Iris pigment epithelial cell (primary cell): ENCODE measurements at regions not wholly inside any gene's neighbourhood (a gene's known extent, or its start where the extent isn't known, plus 50 kb on each side); places are given as distances from the start of the nearest gene placed in this dataset.

ENCODE experiments used
- DNase-seq: peaks from one replicate; pipeline ENCODE4 v3.0.0-alpha.2; 2011; ENCODE audit warnings: low read depth

DNA sequence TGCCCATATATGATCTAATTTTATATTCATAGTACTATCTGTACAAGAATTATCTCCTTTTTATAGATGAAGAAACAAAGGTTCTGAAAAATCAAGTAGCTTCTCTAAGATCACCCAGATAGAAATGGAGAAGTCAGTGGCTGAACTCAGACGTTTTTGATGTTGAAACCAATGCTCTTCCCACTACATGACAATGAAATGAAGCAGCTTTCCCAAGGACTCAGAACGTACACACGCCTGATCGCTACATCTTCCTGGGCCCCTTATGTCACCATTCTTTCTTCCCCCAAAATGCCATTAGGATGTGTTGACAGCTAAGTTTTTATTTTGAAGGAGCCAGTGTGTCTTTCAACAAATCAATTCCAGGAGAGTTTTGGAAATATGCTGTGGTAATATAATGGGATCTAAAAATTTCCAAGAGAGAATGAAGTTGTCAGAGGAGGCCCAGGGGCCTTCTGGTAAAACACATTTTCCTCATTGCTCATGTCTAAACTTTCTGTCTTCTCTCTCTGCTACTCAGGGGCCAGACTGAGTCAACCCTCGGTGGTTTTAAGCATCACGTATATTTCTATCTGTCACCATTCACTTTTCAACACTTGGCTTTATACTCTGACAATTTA, 98.1 kb upstream of the COL21A1 start:
- DNase-seq = no peak

DNA sequence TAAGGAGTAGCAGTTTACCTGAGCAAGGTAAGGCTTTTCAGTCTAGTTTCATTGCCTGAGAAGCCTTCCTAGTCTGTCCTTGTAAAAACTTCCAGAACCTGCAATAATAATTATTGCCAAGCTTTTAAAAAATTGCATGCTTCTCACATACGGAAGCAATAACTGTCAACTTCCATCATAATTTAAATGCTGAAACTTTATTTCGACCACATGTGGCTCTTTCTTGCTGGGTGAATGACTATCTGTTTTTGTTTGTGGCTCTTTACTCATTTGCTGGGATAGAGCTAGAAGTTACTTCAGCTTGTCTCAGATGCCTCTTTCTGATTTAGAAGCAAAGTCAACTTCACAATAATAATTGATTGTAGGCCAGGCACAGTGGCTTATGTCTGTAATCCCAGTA, 95.9 kb upstream of the COL21A1 start:
- DNase-seq = no peak

DNA sequence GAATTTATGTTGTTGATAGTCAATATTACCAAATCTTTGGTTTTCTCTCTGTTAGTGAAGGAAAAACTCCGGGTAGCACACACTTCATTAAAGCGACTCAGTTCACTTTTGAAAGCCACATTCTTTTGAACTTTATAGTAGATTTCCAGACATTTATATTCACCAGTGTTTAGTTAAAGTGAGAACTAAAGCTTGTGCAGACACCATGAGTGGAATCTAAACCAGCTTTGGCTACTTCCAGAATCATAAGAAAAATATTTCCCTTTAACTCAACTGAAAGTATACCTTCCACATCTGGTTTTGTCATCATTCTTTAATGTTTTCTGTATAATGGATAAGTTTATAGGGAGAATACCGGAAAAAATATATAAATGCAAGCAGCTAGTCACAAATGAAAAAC, 92.1 kb upstream of the COL21A1 start:
- DNase-seq = no peak

DNA sequence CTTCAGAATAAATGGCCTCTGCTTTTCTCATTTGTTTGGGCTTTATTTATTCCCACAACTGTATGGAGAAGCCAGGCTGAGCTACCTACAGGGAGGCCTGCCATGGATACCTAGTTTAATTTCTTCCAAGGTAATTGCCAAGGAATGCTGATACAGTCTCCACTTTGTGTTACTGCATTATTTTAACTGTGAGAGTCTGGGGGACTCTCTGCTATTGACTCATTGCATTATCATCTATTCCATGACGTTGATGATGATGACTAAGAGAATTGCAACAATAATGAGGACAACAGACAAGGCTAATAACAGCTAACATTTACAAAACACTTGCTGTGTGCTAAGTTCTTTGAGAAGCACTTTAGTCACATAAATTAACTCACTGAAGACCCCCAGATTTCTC, 88.3 kb upstream of the COL21A1 start:
- peak; percentile 95 for DNase-seq

DNA sequence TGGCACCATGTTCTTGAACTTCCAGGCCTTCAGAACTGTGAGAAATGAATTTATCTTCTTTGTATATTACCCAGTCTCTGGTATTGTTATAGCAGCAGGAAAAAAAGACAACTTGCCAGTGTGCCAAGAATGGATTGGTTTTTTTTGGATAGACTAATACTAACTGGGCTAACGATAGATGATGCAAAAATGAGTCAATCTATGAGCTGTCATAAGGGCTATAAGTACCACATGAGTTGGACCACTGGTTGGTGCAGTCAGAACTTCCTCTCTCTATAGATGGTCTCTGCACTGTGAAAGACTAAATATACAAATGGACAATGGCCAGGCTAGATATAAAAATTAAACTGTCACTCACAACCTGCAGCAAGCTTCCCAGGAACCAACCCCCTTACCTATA, 87.6 kb upstream of the COL21A1 start:
- DNase-seq = peak; percentile 67

DNA sequence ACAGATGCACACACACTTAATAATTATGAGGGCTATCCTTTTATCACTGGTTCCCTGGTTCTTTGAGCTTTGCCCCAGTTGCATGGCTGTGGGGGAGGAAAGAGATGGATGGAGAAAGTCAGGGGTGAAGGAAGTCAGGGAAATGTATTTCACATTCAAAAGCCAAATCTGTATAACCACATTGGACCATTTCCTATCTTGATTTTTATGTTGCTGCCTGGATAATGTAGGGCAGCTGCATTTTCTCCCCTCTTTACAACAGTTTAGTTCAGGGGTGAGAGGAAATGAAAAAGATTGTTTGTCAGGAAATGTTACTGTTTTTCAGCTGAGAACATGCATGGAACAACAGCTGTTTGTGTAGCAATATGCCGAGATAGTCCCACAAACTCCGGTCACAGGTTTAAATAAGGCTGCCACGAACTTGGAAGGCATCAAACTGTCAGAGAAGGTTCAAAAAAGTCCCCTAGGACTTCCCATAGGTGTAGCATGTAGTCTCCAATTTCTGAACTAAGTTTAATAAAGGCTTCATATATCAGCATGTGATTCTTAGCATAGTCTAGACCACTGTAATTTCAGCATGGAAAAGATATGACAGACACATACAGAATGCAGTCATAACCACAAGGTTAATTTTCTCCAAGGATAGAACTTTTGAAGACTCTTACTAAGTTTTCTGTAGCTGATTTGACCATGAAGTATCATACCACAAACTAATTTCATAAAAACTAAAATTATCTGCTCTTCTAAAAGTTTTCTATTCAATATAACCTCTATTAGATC, 82.1 kb upstream of the COL21A1 start:
- DNase-seq = peak; percentile 73

DNA sequence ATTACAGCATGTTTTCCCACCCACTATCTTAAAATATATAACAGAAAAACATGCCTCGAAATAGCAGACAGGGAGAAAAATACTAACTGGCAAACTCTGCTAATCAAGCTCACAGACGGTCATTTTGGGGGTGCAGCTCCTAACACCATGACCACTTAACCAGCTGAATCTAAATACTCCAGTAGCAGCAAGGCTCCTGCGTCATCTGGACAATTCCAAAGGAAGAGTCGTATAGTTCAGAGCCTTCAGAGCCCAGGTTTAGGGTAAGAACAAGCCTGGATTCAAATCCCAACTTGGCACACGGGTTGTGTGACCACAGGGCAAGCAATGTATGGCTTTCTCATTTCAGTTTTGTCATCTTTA, 81.3 kb upstream of the COL21A1 start:
- no peak for DNase-seq

DNA sequence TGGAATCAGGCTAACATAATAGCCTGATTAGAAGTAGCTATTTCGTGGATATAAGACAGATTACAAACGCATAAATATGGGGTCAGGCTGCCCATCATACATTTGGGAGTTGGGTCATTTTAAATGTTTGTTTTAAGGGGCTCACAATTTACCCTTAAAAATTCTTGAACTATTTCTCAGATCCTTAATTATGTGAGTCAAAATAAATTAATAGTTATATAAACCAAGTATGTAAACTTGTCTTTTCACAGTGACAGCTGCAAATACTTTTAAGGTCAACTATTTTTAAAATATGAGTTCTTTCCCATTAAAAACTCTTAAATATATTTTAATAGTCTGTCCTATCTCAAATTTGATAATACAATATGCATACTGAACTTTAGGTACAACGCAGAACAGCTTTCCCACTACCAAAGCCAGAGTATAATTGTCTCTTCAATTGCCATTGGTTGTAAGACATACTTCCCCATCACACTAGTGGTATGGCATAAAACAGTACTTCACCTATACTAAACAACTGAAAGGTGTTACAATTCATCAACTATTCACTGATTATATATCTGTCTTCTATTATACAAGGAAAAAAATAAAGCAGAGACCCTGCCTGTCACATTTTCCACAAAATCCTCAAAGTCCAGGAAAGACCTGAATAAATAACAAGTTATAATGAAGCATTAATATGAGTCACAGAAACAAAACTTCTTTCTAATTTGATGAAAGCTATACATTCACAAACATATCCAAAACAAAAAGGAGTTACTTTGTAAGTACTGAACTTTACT, 80.8 kb upstream of the COL21A1 start:
- no peak for DNase-seq

DNA sequence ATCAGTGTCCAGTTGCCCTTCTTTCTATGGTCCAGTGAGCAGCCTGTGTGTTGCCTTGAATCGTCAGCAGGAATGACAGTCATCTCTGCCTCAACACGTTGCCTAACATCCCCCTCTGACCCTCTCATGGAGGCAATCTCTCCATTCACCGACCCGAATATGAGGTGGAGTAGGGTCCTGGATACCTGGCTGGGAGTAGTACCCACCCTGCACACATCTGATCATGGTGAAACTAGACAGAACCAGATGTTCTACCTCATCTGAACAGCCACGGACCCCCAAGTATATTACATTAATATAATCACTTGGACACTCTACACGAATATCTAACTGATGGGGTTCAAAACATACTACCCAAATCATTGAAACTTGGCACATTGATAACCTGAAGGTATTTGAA, 77.0 kb upstream of the COL21A1 start:
- no peak for DNase-seq

DNA sequence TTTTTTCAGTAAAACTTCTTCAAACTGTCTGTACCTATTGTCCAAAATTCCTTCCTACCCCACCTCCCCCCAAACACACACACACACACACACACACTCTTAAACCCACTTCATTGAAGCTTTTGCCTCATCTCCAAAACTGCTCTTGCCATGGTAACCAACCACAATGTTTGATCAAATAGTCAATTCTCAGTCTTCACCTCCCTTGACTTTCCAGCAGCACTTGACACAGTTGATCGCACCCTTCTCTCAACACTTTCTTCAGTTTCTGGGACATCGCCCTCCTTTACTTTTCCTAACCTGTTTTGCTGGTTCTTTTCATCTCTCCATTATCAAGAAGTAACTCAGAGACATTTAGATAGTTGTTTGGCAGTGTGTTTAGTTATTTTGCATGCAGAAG, 71.5 kb upstream of the COL21A1 start:
- DNase-seq = no peak

DNA sequence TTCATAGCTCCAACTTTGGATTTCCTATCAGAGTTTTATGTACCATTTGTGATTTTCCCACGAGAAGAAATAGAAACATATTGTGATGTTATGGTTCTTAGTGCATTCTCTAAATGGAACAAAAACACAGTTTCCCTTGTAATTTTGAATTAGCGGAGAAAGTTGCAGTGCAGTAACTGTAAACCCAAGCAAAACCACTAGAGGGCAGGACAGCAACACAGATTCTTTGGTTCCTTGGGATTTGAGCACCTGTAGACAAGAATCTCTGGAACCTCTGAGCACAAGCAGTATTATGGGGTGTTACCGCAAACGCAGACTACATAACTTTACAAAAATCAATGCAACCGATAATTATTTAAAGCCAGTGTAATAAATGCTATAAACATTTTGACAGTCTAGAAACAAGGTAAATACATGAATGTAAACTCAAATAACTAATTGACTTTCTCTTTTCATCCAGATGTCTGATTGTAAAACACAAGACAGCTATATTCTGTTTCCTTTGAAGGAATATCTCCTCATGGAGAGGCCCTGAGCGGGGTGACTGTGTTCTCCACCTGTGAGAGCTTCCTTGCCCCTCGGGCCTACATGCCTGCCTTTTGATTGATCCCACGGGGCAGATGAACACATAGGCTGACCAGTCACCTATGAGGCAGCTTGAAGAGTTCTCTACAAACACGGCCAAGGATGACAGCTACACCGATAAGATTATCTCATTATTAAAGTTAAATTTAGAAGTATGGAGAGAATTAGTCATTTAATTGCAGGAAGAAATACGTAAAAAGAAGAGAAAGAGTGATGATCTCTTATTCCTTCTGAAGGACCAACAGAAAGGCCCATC, 67.5 kb upstream of the COL21A1 start:
- DNase-seq = peak; percentile 38

DNA sequence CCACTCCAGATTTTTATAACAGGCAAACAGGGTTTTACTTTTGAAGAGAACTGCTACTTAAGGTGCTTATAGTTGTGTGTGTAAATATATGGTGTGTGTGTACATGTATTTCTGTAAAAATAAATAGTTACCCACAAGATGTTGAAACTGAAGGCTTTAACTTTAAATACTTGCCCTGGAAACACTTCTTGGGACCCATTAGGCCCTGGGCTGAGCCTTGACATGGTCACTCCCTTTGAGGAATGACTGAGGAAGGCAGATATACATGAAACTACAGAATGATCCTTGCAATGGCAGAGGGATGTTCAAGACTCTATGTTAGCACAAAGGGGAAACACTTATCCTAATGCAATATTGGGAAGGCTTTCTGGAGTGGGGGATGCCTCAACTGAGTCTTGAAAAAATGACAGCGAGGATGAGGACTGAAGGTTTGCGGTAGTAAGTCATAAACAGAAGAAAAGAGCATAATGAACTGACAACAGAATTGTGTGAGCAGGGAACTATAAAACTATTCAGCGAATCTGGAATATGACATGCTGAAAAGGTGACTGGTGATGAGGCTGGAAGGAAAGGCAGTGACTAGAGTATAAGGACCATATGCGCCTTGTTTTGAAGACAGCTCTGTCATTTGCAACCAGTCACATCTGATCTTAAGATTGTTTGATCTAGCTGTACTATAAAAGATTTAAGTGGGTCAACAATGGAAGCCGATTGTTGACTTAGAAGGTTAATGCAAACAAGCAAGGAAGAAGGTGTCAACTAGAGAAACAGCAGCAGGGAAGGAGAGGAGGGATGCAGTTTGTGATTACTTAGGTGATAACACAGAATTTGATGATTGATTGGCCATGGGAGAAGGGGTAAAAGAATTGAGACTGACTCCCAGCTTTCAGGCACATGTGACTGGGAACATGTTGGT, 64.4 kb upstream of the COL21A1 start:
- DNase-seq = no peak

DNA sequence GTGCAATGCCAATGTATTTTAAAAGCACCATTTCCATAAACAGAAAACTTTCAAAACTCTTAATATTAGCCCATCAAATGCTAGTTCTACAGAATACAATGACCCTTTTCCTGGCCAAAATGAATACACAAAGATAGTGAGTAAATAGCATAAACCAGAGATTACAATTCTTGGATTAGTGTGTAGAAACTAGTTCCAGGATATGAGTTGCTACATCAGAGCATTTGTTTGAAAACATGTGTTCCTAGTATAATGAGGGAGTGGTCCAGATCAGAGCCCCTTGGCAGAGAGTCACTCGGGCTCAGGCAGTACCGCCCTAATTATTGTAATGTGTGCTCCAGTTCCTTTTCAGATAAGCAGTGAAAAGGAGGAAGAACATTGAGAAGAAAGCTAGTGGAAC, 63.7 kb upstream of the COL21A1 start:
- DNase-seq = no peak

DNA sequence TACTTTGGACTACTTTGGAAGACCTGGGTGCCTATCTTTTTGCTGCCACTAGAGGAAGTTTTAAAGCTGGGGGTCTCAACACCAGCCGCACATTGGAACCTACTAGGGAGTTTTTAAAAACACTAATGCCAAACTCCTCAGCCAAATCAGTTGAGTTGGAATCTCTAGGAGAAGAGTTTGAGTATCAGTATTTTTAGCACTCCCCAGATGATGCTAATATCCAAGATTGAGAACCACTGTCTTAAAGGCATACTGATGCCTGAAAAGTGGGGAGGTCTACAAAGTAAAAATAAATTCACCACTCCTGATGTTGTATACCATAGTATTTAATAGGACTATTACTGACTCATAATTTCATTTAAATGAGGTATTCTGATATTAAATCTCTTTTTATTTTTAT, 62.9 kb upstream of the COL21A1 start:
- no peak for DNase-seq

DNA sequence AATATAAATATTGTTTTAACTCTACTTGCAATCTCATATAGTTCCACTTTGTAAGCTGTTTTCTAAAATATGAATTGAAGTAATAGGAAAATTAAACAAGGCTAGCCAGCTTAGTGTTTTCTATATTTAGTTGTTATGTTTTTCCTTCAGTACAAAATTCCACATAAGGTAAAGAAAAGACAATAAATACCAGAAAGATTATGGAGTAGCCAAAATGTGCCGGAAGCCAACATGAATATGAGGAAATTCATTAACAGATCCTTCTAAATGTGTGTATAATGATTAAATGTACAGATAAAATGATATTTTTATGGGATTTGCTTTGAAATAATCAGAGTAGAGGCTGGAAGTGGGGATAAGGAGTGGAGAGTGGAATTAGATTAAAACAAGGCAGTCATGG, 52.5 kb upstream of the COL21A1 start:
- no peak for DNase-seq

DNA sequence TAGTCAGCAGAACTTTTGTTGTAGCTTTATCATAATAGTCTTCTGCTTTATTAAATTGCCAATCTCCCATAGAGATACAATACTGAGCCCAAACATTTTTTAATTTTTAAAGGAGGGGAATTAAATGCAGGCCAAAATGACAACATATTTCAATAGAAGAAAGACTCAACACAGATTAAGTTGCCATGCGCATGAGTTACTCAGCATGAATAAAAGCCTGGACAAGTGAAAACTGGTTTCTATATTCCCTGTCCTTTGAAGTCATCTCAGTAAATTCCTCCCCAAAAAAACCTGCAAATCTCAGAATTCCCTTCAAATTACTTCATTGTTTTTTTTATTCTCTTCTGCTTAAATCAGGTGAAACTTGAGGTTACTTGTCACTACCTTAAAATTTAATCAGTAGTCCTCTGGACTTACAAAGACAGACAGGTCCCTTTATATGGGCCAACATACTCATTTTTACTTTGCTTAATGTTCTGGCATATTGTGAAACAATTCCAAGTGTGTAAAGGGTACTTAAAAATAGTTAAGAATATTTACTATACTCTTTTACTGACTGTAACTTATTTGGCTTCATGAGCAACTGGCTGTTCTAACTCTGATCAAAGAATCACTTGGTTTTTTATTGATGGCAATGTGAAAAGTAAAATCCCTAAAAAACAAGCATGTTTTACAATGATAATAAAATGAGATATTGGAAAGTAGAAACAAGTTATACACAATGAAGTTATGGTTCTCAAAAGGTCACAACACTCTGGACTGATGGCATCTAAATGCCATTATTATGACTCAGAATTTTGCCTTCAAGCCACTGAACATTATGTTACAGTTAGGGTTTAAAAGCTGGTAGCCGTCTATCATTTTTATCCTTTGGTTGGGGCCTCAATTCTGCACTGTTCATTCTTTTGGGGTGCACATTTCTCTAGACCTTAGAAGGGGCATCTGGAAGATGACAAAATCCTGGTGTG, 49.9 kb upstream of the COL21A1 start:
- DNase-seq = peak; percentile 29
